Neural crest cell (in vitro differentiated cells): ENCODE measurements at regions not wholly inside any gene's neighbourhood (a gene's known extent, or its start where the extent isn't known, plus 50 kb on each side); places are given as distances from the start of the nearest gene placed in this dataset.

Experiments used
- DNase-seq: peaks from one replicate; pipeline ENCODE4 v3.0.0; 2021; ENCODE audit warnings: low read depth, mixed read lengths, low spot score
- H3K27ac Mint-ChIP-seq: one replicate; pipeline ENCODE4 v1.8.0; 2021; ENCODE audit warnings: mild to moderate bottlenecking, mixed read lengths; ENCODE audit not compliant: unreplicated experiment
- H3K27me3 Mint-ChIP-seq: 2 replicates; pipeline ENCODE4 v1.8.0; 2021; ENCODE audit warnings: low read depth, mild to moderate bottlenecking, mixed read lengths
- H3K36me3 Mint-ChIP-seq: 2 replicates; pipeline ENCODE4 v1.8.0; 2021; ENCODE audit warnings: low read depth, mild to moderate bottlenecking, mixed read lengths
- H3K4me1 Mint-ChIP-seq: 2 replicates; pipeline ENCODE4 v1.8.0; 2021; ENCODE audit warnings: mixed read lengths
- H3K4me3 Mint-ChIP-seq: one replicate; pipeline ENCODE4 v1.8.0; 2021; ENCODE audit warnings: mild to moderate bottlenecking, mixed read lengths
- H3K9me3 Mint-ChIP-seq: 2 replicates; pipeline ENCODE4 v1.8.0; 2021; ENCODE audit warnings: mixed read lengths
- CTCF ChIP-seq: fragments of 200-600 bp; sonication (generic); conservative IDR thresholded peaks from 2 replicates; pipeline ENCODE4 v1.5.0; 2021; ENCODE audit warnings: antibody characterized with exemption, mild to moderate bottlenecking

- no peak overlapping the region for H3K4me3 Mint-ChIP-seq
- no peaks in the 10 kb centered on the region for H3K27me3 Mint-ChIP-seq
- peaks cover 5% of the 10 kb centered on the region for H3K9me3 Mint-ChIP-seq
- no peaks in the 10 kb centered on the region for H3K4me1 Mint-ChIP-seq
- DNase-seq = no peak
- peaks cover 8% of the 10 kb centered on the region for H3K36me3 Mint-ChIP-seq
- no peak for TF ChIP-seq CTCF
- H3K27ac Mint-ChIP-seq = no peak overlapping the region
These were observed 378.4 kb downstream of the CDH7 start for GRCh38 chr18:66129248-66129647.

GRCh38 chr18:66126266-66126665, 375.5 kb downstream of the CDH7 start:
- Mint-ChIP-seq H3K27ac (no peak overlapping the region), H3K4me1 (no peaks in the 10 kb centered on the region), H3K36me3 (peaks cover 2% of the 10 kb centered on the region), H3K4me3 (no peak overlapping the region), H3K9me3 (peaks cover 5% of the 10 kb centered on the region), H3K27me3 (no peaks in the 10 kb centered on the region)
- no peak for TF ChIP-seq CTCF
- no peak for DNase-seq

GRCh38 chr18:66124394-66124793, 373.6 kb downstream of the CDH7 start:
- no peak overlapping the region for H3K4me3 Mint-ChIP-seq
- H3K27me3 Mint-ChIP-seq = no peaks in the 10 kb centered on the region
- H3K4me1 Mint-ChIP-seq = no peaks in the 10 kb centered on the region
- peak; percentile 54 for TF ChIP-seq CTCF
- DNase-seq = no peak
- H3K36me3 Mint-ChIP-seq = no peaks in the 10 kb centered on the region
- no peaks in the 10 kb centered on the region for H3K9me3 Mint-ChIP-seq
- no peak overlapping the region for H3K27ac Mint-ChIP-seq

GRCh38 chr18:66119347-66119746, 368.5 kb downstream of the CDH7 start:
- H3K36me3 Mint-ChIP-seq = no peaks in the 10 kb centered on the region
- no peaks in the 10 kb centered on the region for H3K4me1 Mint-ChIP-seq
- peaks cover 4% of the 10 kb centered on the region for H3K9me3 Mint-ChIP-seq
- DNase-seq = no peak
- no peak for TF ChIP-seq CTCF
- H3K4me3 Mint-ChIP-seq = no peak overlapping the region
- H3K27me3 Mint-ChIP-seq = no peaks in the 10 kb centered on the region
- no peak overlapping the region for H3K27ac Mint-ChIP-seq

GRCh38 chr18:66111018-66111417, 360.2 kb downstream of the CDH7 start:
- H3K27me3 Mint-ChIP-seq = no peaks in the 10 kb centered on the region
- H3K9me3 Mint-ChIP-seq = no peaks in the 10 kb centered on the region
- peak overlapping the region; percentile 78 for H3K27ac Mint-ChIP-seq
- DNase-seq = no peak
- peaks cover 12% of the 10 kb centered on the region for H3K4me1 Mint-ChIP-seq
- no peaks in the 10 kb centered on the region for H3K36me3 Mint-ChIP-seq
- TF ChIP-seq CTCF = no peak
- no peak overlapping the region for H3K4me3 Mint-ChIP-seq

GRCh38 chr18:66110607-66111006, 359.8 kb downstream of the CDH7 start:
- H3K4me3 Mint-ChIP-seq = no peak overlapping the region
- no peak overlapping the region for H3K27ac Mint-ChIP-seq
- H3K9me3 Mint-ChIP-seq = no peaks in the 10 kb centered on the region
- no peak for TF ChIP-seq CTCF
- DNase-seq = no peak
- no peaks in the 10 kb centered on the region for H3K36me3 Mint-ChIP-seq
- H3K27me3 Mint-ChIP-seq = no peaks in the 10 kb centered on the region
- peaks cover 17% of the 10 kb centered on the region for H3K4me1 Mint-ChIP-seq
